ELF-1 (cell line): ENCODE measurements at regions not wholly inside any gene's neighbourhood (a gene's known extent, or its start where the extent isn't known, plus 50 kb on each side); places are given as distances from the start of the nearest gene placed in this dataset.

Experiments
- DNase-seq: peaks from one replicate; pipeline ENCODE4 v3.0.0-alpha.2; 2016; ENCODE audit warnings: low read depth, low spot score

DNA sequence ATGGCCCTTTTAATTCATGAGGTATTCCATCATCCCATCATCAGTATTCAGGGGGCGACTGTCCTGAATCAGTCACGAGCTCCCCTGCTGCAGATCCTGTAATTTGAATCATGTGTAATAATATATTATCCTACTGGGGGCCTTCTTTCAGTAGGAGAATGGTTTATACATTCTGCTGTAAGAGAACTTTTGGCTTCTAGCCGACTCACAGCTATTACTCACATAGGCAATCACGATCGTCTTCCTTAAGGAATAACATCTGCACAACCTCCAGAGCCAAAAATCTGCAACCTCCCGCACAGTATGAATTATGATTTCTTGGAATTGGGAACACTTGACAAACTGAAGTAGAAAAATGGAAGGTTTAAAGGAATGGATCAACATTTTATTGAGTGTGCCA is 343.0 kb downstream of the USP25 start:
- no peak for DNase-seq

DNA sequence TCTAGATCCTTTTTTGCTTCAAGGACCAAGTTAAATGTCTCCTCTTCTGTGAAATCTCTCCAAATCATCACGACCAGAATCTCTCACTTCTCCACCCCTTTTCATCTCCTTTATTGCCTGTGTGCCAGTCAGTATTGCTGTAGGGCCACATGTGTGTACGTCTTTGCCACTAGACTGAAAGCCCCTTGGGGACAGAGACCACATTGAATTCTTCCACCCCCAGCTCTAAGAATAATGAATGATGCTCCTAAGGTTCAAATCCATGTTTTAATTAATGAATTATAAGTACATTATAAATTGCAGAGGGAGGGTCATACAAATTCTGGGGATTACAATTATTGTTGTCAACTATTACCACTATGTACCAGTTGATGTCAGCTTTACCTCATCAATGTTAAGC is 343.8 kb downstream of the USP25 start:
- no peak for DNase-seq

GRCh38 chr21:16074950-16075489 is 345.2 kb downstream of the USP25 start:
- DNase-seq, result no peak

DNA sequence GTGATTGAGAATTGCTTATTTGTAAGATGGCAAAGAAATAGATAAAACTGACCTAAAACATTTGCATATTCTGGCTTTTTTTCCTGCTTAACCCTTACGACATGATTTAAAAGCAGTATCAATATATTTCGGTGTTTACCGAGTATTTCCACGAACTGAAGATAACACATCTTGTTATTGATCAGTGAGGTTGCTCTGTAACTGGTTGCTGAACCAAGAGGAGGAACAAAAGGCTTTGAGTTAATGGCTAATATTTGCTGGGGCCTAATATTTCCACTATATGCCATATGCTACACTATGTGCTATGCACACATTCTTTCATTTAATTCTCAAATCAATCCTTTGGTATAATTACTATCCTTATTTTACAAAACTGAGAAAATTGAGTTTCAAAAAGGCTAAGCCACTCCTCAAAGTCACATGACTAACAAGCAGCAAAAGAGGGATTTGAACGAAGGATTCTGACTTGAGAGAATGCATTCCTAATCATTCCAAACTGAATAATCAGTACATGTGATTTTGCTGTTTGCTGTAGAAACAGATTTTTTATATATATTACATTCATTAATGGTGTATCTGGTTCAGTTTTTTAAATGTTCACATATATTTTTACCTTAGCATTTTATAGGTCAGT is 346.0 kb downstream of the USP25 start:
- no peak for DNase-seq

- no peak for DNase-seq
Observed at GRCh38 chr21:16076465-16076864, 346.7 kb downstream of the USP25 start.

DNA sequence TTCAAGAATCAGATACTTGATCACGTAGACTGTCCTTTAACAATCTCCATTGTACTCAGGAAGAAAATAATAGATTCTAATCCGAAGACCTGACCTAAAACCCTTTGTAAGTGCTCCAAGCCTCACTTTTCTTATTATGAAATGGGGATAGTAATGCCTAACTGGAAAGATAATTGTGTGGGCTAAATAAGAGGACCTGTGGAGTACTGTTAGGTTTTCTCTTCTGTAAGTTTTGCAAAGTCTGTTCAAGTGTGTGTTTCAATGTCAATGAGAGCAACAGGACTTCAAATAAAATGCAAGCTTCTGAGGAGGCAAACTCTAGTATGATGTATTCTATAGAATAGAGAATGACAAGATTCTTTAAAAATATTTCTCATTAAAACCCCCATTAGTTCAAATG is 348.6 kb downstream of the USP25 start:
- DNase-seq, result no peak

- DNase-seq, result no peak
Observed at GRCh38 chr21:16079830-16080229, 350.0 kb downstream of the USP25 start.

GRCh38 chr21:16081304-16081703 is 351.5 kb downstream of the USP25 start:
- DNase-seq, result no peak

DNA sequence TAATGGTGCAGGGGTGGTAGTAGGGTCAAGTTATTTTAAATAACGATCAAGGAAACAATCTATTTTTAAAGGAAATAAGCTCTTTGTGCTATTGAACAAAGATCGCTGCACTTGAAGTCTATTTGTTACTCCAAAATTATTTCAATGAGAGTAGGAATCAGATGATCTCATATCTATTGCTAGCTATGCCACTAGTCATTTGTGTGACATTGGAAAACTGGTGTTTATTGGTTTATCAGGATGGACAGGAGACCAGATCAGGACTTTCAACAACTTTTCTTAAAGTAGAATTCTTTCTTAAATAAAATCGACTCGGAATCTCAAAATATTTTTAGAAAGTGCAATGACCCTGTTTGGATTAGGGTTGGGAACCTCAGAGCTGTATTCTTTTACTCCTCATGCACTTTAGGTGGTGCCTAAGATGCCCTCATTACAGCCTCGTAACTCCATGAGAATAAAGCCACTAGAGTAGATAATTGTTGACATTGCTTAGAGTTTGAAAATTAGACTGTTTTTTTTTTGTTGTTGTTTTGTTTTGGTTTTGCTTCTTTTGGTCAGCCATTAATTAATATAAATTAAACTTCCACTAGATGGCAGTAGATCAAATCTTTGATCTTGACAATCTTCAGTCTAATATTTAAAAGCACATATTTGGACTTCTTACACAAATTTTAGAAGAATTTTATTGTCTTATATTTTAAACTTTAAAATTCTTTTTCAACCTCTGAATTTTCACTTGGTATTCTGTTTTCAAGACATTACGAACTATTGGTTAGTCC is 352.4 kb downstream of the USP25 start:
- no peak for DNase-seq

DNA sequence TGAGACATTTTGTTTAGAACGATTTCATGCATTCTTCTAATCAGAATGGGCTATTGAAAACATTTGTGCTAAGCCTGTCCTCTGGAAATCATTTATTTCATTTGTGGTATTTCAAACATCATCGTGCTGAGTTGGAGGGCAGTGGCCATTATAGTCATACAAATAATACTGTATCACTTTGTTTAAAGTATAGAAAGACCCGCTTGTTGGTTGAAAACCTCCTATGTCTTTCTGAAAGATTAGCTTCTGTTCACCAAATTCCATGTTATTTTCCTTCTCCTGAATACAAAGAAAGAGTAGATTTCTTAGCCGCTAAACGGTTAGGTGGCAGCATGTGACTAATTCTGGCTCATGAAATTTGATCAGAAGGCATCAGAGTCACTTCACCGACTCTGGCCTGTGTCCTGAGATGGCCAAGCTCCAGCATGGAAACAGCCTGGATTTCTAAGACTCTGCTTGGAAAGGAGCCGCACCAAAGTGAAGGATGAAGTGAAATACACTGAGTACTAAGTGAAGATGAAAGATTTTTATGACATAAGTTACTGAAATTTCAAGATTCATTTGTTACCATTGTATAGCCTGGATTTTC is 355.1 kb downstream of the USP25 start:
- DNase-seq, result no peak

DNA sequence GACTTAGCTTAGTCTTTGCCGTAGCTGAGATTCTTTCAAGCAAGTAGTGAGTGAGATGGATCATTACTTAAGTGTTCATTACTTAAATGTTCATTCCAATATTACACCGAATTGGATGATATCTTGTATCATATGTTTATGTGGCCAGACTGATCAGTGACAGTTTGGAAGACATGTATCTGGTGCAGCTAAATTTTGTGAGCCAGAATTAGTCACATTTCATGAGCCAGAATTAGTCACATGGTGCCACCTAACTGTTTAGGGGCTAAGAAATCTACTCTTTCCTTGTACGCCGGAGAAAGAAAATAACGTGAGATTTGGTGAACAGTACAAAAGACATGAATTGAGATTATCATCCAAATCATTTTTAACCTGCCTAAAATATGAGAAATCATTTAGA is 355.6 kb downstream of the USP25 start:
- no peak for DNase-seq

DNA sequence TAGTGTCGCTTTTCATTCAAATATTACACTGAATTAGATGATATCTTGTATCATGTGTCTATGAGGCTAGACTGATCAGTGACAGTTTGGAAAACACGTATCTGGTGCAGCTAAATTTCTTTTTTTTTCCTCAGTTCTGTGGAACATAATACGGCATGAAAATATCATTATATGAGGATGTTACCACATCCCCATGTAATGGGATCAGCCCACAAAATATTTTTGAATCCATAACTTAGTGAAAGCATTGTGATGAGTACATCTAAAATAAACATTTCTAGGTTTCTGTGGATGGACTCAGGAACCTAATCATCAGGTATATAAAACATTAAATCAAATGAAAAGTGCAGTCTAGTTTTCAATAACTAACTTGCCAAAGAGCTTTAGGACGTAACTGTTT is 356.3 kb downstream of the USP25 start:
- DNase-seq, result no peak

DNA sequence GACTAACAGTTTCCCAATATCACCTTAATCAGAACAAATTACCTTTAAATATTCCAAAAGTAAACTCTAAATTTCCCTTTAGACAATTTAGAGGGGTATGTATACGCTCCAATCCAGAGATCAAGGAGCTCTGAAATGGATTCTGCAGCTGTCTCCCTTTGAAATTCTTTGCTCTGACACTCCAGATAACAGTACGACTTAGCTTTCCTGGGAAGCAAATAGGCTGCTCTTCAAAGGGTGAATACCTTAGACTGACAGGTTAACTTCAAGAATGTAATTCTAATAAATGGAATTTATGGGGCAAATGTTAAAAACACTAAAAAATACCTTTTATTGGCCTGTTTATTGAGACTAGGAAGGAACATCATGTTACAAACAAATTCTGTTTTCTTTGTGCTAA is 357.2 kb downstream of the USP25 start:
- DNase-seq, result no peak

DNA sequence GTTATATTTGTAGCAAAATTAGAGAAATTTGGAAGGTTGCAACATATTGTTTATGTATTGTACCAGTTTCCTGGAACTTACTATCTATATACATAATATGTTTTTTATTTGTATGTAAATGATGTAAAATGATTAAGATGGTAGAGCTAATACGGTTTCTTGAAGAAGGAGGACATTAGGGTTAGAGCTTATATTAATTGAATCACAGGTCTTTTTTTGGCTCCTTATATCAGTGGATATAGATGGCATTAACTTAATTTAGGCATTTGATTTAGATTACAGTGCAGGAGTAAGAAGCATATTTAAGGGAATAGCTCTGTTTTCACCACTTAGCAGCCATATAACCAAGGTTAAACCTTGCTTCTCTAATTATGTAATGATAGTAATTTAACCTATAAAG is 357.7 kb downstream of the USP25 start:
- DNase-seq, result no peak

- DNase-seq, result no peak
Observed at GRCh38 chr21:16088056-16088455, 358.3 kb downstream of the USP25 start.

GRCh38 chr21:16095005-16095404 is 365.2 kb downstream of the USP25 start:
- DNase-seq, result no peak

- no peak for DNase-seq
Observed at GRCh38 chr21:16096988-16097387, 367.2 kb downstream of the USP25 start.

GRCh38 chr21:16102113-16102512 is 372.3 kb downstream of the USP25 start:
- no peak for DNase-seq

DNA sequence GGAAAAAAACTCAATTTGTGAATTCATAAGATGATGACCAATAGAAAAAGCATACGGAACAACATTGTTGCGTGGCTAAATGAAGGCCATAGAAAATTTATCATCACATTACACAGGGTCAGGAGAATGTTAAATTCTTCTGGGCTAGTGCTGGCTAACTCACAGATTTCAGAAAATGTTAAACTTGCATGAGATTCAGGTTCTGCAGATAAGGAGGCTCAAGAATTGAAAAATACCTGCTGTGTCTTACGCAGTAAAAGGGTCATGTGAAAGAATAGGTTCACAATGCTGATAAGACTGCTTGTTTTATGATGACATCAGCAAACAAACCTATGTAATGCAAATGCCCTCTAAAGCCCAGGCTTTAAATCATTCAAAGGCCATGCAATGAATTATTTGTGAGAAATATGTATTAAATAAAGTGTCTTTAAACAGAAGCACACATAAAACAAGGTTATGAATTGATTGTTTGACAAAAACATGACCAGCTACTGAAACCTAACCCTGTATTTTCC is 378.8 kb downstream of the USP25 start:
- no peak for DNase-seq

GRCh38 chr21:16113052-16113715 is 383.4 kb downstream of the USP25 start:
- no peak for DNase-seq

- no peak for DNase-seq
Observed at GRCh38 chr21:16115461-16115860, 385.7 kb downstream of the USP25 start.

GRCh38 chr21:16116069-16116468 is 386.3 kb downstream of the USP25 start:
- no peak for DNase-seq
